AG08396 (cell line): ENCODE measurements at regions not wholly inside any gene's neighbourhood (a gene's known extent, or its start where the extent isn't known, plus 50 kb on each side); places are given as distances from the start of the nearest gene placed in this dataset.
"Not testable (repeated sequence)": the region's sequence is repeated elsewhere in the genome, so short reads cannot be mapped to it uniquely, and the experiment has no call there.

ENCODE experiments used
- DNase-seq: peaks from one replicate; pipeline ENCODE4 v3.0.0; 2012; ENCODE audit warnings: low spot score, mixed read lengths

DNA sequence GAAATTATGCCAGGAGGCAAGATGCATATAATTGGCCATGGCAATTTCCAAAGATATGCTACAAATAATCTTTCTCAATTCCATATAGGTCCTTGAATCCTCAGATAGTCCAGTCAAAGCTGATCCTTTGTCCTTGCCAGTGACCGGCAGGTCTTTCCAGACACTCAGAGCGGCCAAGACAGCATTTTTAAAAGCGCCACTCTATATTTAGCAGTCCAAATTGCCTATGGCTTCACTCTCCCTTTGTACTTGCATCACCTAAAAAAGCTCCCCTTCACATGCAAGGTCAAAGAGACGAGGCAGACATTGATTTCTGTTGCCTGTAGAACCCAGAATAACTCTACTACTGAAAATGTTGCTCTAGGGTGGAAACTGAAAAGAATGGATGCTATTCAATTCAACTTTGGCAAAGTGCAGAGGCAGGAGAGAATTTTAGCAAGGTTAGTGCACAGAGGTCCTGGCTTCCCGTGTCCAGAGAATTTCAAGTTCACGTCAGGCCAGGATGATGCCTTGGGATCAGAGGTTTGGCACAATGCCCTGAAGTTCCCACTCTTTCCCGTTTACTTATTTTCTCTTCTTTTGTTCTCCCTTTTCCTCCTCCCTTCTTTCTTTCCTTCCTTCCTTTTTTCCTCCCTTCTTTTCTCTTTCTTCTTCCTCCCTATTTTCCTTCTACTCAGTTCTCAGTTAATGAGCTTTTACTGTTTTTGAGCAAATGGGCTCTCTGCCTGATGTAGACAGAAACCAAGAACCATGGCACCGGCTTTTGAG lies 108.5 kb downstream of the KCNK1 start:
- no peak for DNase-seq

DNA sequence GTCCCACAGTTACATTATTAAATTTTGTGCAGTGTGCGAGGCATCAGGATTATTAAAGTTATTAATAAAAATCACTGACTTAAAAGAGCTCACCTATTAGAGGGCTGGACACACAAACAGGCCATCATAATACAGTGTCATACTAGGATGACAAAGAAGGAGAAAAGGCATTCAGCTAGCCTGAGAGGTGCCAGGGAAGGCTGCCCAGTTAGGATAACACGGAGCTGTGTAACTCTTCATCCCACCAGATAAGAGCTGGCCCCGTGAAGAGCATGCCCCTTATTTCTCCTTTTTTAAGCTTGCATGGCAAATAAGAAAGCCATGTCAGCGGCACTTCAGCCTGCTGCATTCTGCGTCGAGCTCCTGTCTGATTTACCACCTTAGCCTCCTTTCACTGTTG lies 109.5 kb downstream of the KCNK1 start:
- DNase-seq: no peak

DNA sequence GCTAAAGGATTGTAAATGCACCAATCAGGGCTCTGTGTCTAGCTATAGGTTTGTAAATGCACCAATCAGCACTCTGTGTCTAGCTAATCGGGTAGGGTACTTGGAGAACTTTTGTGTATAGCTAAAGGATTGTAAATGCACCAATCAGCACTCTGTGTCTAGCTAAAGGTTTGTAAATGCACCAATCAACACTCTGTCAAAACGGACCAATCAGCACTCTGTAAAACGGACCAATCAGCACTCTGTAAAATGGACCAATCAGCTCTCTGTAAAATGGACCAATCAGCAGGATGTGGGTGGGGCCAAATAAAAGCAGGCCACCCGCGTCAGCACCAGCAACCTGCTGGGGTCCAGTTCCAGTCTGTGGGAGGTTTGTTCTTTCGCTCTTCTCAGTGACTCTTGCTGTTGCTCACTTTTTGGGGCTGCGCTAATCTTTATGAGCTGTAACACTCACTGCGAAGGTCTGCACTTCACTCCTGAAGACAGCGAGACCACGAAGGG lies 110.3 kb downstream of the KCNK1 start:
- not testable (repeated sequence) for DNase-seq

DNA sequence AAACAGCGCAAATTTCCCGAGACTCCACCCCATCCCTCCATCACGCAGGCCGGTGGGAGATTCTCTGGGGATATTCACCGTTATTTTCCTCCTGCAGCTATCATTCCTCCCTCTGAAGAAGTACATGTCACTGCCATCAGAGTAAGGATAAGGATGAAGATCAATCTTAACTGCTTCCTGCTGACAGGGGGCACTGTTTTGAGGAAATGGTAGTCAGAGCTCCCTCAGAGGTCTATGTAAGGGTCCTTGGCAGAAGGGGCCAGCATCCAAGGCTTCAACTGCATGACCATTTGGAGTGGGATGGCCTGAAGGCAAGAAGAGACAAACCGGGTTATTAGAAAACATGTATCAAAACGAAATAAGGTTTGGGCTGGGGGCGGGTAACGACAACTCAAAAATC lies 111.5 kb downstream of the KCNK1 start:
- no peak for DNase-seq

DNA sequence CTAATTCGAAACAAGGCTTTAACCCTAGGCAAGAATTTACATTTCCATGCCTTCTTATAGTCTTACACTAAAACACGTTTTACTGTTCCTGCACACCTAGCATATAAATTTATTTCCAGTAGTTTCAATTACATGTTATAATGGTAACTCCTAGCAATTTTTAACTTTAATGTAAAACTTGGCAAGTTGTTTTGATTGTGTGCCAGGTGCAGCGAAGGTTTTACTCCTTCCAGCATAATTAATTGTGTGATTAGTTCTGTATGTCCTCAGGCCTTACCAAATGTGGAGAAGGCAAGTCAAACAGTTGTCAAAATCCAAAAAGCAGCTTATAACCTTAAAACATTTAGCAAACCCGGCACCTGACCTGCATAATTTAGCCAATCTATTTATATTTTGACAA lies 114.8 kb downstream of the KCNK1 start:
- no peak for DNase-seq

DNA sequence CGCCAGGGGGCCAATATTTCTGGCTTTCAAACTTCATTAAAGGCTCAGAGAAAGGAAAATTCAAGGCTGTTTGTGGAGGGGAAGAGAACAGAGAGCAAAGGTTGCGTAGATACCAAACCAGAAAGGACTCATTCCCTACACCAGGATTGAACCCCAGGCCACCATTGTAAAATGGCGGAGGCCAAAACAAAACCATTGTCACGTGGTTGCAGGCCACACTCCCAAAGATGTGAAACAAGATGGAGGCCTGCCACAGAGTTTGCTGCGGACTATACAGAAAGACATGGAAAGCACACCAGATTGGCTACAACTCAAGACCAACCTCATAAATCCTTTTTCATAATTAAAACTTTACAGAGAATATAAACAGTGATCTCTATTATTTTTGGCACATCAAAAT lies 116.5 kb downstream of the KCNK1 start:
- no peak for DNase-seq

DNA sequence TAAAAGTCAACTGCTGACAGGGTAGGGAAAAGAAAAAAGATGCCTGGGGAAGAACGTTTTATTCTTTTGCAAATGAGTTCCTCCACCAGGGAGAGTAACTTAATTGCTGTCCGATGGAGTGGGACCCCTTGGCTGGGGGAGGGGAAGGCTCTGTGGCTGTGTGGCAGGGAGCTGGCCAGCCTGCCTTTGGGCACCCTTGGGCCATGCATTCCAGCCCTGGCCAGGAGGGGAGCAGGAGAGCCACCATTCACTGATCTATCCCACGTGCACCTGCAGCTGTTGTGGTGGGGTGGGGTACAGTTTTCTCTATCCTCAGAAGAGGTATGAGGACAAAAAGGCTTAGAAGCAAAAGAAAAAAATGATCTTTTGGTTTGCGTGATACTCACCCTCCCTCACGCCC lies 116.9 kb downstream of the KCNK1 start:
- DNase-seq: no peak

DNA sequence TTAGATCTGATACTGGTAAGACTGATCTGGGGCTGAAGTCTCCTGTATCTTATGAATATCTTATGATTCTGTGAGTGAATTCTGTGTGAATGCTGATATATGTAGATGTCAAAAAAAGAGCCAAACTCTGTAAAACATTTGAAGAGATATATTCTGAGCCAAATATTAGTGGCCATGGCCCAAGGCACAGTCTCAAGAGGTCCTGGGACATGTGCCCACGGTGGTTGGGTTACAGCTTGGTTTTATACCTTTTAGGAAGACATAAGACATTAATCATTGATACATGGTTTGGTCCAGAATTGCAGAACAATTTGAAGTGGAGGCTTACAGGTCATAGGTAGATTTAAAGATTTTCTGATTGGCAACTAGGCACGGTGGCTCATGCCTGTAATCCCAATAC lies 118.3 kb downstream of the KCNK1 start:
- no peak for DNase-seq

DNA sequence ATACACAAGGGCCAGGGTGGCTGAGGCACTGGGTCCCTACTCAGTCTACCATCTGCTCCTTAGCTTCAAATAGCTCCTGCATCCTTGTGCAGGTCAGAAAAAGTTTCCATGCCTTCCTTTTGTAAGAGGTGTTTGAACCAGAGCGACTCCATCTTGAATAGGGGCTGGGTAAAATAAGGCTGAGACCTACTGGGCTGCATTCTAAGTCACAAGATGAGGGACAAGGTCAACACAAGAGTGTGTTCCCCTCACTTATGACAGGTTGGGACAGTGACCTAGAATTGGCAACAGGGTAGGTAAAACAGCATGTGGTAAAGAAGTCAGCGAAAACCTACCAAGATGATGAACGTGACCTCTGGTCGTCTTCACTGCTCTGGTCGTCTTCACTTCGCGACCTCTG lies 120.5 kb downstream of the KCNK1 start:
- DNase-seq: no peak

DNA sequence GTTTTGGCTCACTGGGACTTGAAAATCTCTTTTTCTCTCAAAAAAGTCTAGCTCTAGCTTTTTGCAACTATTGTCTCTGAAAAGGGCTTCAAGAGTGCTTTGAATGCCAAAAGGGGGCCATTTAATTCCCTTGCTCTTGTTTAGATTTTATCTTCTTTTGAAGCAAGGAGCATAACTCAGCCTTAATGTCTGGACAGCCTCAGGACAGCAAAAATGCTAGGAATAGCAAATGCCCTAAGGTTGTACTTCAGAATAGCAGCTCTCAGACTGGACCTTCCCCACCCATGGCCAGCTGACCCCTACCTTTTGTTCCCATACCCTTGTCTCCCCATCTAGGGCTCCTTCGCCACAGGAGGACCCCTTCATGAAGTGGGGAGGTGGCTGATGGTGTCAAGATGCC lies 121.4 kb downstream of the KCNK1 start:
- no peak for DNase-seq

DNA sequence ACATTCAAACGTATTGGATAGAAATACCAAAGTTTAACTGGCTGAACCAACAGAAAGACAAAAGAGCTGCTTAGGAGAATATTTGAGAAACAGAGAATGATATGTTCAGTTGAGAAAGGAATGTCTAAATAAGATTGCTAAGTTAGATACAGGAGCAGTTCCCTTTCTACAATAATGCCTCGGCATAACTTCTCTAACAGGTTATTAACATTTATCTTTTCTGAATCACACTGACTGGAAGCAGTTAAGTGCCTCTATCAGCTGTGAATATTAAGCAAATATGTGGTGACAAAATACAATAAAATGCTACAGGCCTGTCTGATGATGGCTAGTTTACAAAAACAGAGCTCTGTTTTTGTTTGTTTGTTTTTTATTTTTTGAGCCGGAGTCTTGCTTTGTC lies 121.9 kb downstream of the KCNK1 start:
- DNase-seq: no peak

DNA sequence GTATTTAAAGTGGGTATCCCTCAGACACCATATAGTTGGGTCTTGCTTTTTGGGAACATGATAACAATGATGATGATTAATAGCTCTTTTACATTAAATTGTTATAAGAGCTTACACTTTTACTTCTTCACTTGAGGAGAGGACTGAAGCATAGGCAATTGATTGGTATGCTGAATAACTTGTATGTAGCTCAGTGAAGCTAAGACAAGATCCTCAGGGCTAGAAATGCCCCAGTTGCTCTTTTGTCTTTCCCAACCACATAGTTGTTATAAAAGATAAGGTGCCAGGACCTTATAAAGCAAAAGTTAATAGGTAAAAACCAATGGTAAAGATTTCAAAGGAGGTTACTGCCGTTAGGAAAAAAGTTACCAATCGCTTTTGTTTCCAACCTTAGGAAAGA lies 123.4 kb downstream of the KCNK1 start:
- DNase-seq: no peak

DNA sequence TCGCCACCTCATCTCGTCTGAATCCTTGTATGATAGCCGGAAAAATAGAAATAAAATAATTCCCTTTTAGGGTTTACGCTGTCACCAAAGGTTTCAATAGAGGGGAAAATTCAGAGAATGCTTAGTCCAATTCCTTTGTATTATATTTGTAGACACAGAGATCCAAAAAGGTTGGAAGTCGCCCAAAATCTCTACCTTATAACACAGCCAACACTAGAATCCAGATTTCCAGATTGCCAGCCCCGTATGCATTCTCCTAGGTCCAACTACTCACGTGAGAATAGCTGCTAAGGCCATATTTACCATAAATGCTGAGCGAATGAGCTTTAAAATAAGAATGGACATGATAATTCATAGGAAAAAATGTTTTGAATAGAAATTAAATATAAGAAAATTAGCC lies 124.5 kb downstream of the KCNK1 start:
- DNase-seq: no peak

DNA sequence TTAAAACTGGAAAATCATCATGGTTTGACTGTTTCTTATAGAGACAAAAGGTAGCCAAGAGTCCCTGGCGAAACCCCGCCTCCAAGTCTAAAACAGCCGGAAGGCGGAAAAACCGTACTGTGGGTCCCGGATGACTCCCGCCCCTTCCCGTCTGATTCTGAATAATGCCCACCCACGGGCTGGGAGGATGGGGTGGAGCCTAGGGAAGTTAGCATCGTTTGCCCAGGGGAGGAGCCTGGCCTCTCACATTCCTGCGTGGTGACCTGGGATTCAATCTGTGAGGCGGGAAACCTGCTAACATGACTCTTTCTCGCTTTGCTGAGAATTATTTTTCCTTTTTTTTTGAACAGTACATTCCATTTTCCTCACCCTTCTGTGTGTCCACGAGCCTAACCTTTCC lies 124.9 kb downstream of the KCNK1 start:
- DNase-seq: no peak

DNA sequence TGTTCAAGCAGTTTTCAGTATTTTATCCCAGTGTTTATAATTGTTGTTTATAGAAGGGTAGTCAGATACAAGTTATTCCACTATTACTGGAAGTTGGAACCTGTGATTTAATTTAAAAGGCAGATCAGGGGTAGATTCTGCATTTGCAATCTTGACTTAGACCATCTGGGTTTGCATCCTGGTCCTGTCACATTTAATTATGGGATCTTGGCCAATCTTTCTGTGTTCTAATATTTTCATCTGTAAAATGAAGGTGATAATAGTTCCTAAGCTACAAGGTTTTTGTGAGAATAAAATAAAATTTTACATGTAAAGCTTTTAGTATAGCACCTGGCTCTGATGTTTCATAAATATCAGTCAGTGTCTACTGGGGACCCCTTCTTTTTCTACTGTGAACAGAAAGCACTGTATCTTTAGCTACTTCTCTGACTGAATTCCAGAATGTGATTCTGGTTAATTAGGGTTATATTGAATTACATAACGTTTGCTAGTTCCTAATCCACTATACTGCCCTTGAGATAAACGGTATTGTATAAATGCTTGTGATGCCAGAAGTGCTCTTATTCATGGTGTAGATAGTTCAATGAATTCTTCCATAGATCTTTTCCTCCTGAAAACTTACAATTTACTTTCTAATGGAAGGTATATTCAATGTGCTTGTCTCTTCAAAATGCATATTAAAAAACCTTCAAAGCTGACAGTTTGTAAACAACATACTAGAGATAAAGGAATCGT lies 131.0 kb downstream of the KCNK1 start:
- no peak for DNase-seq

DNA sequence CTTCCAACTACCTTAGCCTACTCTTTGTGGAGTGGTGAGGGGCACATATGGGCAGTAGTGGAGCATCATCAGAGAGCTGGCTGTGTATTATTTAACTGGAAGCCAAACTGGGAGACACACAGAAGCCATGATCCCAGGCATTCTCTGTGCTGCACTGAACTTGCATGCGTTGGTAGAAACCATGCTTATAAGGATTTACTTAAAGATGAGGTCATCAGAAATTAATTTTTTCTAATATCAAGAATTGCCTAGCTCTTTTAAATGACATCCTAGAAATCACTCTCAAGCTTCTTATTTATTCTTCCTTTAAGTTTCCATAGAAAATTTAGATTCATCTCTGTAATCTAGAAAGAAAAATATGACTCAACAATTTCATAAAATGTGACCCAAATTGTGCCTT lies 136.2 kb downstream of the KCNK1 start:
- DNase-seq: no peak

DNA sequence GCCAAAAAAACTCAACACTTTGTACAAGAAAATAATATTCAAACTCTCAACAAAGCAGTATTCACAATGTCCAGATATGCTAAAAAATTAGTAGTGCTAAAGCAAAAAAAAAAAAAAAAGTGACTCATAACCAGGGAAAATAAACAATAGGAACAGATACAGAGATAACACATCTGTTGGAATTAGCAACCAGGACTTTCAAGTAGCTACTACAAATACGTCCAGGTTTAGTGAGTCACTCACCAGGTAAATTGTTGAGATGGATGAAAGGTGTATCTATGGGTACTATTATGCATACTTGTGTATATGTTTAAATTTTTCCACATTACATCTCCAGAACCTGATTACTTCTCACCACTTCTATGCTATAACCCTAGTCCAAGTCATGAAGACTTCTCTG lies 144.8 kb upstream of the SLC35F3 start:
- no peak for DNase-seq

DNA sequence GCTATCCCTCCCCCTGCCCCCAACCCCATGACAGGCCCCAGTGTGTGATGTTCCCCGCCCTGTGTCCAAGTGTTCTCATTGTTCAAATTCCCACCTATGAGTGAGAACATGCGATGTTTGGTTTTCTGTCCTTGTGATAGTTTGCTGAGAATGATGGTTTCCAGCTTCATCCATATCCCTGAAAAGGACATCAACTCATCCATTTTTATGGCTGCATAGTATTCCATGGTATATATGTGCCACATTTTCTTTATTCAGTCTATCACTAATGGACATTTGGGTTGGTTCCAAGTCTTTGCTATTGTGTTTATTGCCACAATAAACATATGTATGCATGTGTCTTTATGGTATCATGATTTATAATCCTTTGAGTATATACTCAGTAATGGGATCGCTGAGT lies 140.2 kb upstream of the SLC35F3 start:
- not testable (repeated sequence) for DNase-seq

DNA sequence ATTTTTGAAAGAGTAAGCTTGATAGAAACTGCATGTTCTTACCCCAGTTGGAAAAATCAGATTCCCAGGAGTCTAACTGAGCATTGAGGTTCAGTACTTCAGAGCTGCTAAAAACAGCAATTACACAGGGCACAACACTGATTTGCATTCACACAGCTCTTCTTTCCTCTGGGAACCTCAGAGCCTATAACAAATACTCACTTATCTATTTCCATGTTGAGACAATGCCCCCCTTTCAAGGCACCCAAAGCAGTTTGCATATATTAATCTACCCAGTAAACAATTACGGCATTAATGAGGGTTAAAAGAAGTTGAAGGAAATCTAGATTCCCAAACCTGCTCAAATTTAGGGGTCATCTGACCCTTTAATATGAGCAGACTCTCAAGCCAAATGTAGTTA lies 126.9 kb upstream of the SLC35F3 start:
- DNase-seq: no peak

DNA sequence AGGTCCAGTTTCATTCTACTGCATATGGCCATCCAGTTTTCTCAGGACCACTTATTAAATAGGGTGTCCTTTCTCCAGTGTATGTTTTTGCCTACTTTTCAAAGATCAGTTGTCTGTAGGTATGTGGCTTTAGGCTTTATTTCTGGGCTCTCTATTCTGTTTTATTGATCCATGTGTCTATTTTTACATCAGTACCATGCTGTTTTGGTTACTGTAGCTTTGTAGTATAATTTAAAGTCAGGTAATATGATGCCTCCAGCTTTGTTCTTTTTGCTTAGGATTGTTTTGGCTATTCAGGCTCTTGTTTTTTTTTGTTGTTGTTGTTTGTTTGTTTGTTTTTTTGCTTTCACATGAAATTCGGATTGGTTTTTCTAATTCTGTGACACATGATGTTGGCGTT lies 124.4 kb upstream of the SLC35F3 start:
- no peak for DNase-seq

DNA sequence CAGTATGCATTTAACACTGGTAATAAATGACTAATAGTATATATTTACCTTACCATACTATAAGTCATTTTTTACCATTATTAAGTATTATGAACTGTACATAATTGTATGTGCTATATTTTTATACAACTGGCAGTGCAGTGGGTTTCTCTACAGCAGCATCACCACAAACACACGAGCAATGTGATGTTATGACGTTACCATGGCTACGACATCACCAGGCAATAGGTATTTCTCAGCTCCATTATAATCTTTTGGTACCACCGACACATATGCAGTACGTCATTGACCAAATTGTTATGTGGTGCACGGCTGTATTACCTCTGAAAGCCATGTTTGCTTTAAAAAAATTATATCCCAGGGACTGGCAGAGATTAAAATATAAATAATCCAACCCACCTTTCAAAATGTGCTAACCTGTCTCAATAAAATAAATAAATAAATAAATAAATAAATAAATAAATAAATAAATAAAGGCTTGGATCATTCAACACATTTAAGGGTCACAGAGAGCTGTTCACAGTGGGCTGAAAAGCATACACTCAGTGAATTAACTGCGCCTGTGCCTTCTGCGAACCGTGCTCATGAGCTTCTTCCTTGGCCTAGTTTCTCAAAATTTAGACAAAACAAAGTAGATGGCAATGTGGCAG lies 121.4 kb upstream of the SLC35F3 start:
- no peak for DNase-seq

DNA sequence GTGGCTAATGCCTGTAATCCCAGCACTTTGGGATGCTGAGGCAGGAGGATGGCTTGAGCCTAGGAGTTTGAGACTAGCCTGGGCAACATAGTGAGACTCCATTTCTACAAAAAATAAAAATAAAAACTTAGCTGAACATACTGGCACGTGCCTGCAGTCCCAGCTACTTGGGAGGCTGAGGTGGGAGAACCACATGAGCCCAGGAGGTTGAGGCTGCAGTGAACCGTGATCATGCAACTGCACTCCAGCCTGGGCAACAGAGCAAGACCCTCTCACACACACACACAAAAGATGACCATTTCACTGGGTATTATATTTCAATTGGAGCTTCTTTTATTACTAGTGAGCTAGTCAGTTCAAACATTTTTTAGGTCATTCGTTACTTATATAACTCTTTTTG lies 116.9 kb upstream of the SLC35F3 start:
- no peak for DNase-seq

DNA sequence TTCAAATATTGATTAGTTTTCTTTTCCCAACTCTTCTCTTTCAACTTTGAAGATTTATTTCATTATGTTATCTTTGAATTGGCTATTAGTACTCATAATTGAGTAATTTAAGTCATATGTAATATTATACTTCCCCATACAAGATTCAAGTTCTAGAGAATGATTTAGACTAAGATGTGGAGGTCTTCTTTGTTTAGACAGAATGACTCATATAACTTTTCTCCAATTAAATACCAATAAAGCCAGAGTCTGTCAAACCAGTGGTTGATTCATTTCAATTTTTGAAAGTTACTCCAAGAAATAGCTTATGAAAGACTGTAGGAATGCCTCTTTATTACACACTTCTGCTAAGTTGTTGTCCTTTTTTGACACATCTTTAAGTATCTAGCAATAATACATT lies 115.8 kb upstream of the SLC35F3 start:
- DNase-seq: no peak
